GM21825 (cell line): ENCODE measurements at regions not wholly inside any gene's neighbourhood (a gene's known extent, or its start where the extent isn't known, plus 50 kb on each side); places are given as distances from the start of the nearest gene placed in this dataset.

Experiments
- ATAC-seq: cut with Tn5 transposase; IDR thresholded peaks from one replicate; pipeline ENCODE4 v1.9.1; 2021; ENCODE audit warnings: mild to moderate bottlenecking, moderate library complexity; ENCODE audit not compliant: unreplicated experiment

- ATAC-seq, result no peak
These were observed 304.1 kb upstream of the RND3 start for GRCh38 chr2:150791567-150791966.

GRCh38 chr2:150789376-150789905, 302.0 kb upstream of the RND3 start:
- no peak for ATAC-seq

- no peak for ATAC-seq
These were observed 301.1 kb upstream of the RND3 start for GRCh38 chr2:150788426-150789140.

GRCh38 chr2:150787353-150788093, 300.1 kb upstream of the RND3 start:
- no peak for ATAC-seq

GRCh38 chr2:150784389-150784788, 296.9 kb upstream of the RND3 start:
- no peak for ATAC-seq

GRCh38 chr2:150783896-150784295, 296.4 kb upstream of the RND3 start:
- ATAC-seq, result no peak

GRCh38 chr2:150783015-150783414, 295.5 kb upstream of the RND3 start:
- ATAC-seq, result no peak

GRCh38 chr2:150782613-150783012, 295.1 kb upstream of the RND3 start:
- ATAC-seq, result no peak

- no peak for ATAC-seq
These were observed 293.7 kb upstream of the RND3 start for GRCh38 chr2:150781142-150781541.

GRCh38 chr2:150778828-150779227, 291.4 kb upstream of the RND3 start:
- ATAC-seq, result no peak

- ATAC-seq, result no peak
These were observed 282.0 kb upstream of the RND3 start for GRCh38 chr2:150769421-150769820.

GRCh38 chr2:150767991-150768746, 280.7 kb upstream of the RND3 start:
- no peak for ATAC-seq

GRCh38 chr2:150762571-150762970, 275.1 kb upstream of the RND3 start:
- no peak for ATAC-seq

GRCh38 chr2:150759531-150759930, 272.1 kb upstream of the RND3 start:
- no peak for ATAC-seq

- no peak for ATAC-seq
These were observed 271.6 kb upstream of the RND3 start for GRCh38 chr2:150759106-150759505.

GRCh38 chr2:150752229-150752628, 264.8 kb upstream of the RND3 start:
- ATAC-seq, result no peak

- ATAC-seq, result no peak
These were observed 263.3 kb upstream of the RND3 start for GRCh38 chr2:150750720-150751119.

- no peak for ATAC-seq
These were observed 254.6 kb upstream of the RND3 start for GRCh38 chr2:150742094-150742493.

GRCh38 chr2:150735894-150736498, 248.5 kb upstream of the RND3 start:
- ATAC-seq, result no peak

- ATAC-seq, result no peak
These were observed 245.7 kb upstream of the RND3 start for GRCh38 chr2:150733051-150733618.

GRCh38 chr2:150732491-150732890, 245.0 kb upstream of the RND3 start:
- no peak for ATAC-seq
